Fibroblast of the aortic adventitia (primary cell): ENCODE measurements at regions not wholly inside any gene's neighbourhood (a gene's known extent, or its start where the extent isn't known, plus 50 kb on each side); places are given as distances from the start of the nearest gene placed in this dataset.

ENCODE experiments used
- DNase-seq: peaks from one replicate; pipeline ENCODE4 v3.0.0-alpha.2; 2010; ENCODE audit warnings: low read depth
- H3K4me3 ChIP-seq: 2 replicates; pipeline ENCODE4 v1.5.1; 2011; ENCODE audit warnings: low read depth, mild to moderate bottlenecking, control low read depth, low read length, moderate library complexity
- CTCF ChIP-seq: IDR thresholded peaks from 2 replicates; pipeline ENCODE4 v1.5.1; 2011; ENCODE audit warnings: mild to moderate bottlenecking, low read length, control low read depth, inconsistent platforms; ENCODE audit not compliant: insufficient read depth

- TF ChIP-seq CTCF = no peak
- no peak overlapping the region for H3K4me3 ChIP-seq
- DNase-seq = no peak
Observed at GRCh38 chr4:8761167-8761823, 110.3 kb downstream of the HMX1 start.

- TF ChIP-seq CTCF = no peak
- no peak for DNase-seq
- no peak overlapping the region for H3K4me3 ChIP-seq
Observed at GRCh38 chr4:8760561-8760960, 111.1 kb downstream of the HMX1 start.

- no peak overlapping the region for H3K4me3 ChIP-seq
- DNase-seq = no peak
- TF ChIP-seq CTCF = no peak
Observed at GRCh38 chr4:8759987-8760386, 111.7 kb downstream of the HMX1 start.

GRCh38 chr4:8756816-8757215 lies 114.8 kb downstream of the HMX1 start:
- no peak for TF ChIP-seq CTCF
- DNase-seq = no peak
- H3K4me3 ChIP-seq = no peak overlapping the region

GRCh38 chr4:8754634-8755589 lies 116.7 kb downstream of the HMX1 start:
- DNase-seq = no peak
- no peak for TF ChIP-seq CTCF
- H3K4me3 ChIP-seq = no peak overlapping the region

GRCh38 chr4:8748236-8748575 lies 123.4 kb downstream of the HMX1 start:
- no peak for DNase-seq
- TF ChIP-seq CTCF = no peak
- no peak overlapping the region for H3K4me3 ChIP-seq
